ENCODE measurements at regions not wholly inside any gene's neighbourhood (a gene's known extent, or its start where the extent isn't known, plus 50 kb on each side); places are given as distances from the start of the nearest gene placed in this dataset.
A peak's percentile ranks its signal among the peaks of the same experiment; 100 is the strongest.

GRCh38 chr1:87190402-87190801 is 138.3 kb upstream of the LMO4 start:
- CTCF ChIA-PET: no interaction called here
- Histone ChIP-seq H3K9me2 (ENCODE audit: insufficient read depth) (no peaks in the 10 kb centered on the region), H3K27me3 (ENCODE audit: insufficient read depth, low read depth) (no peaks in the 10 kb centered on the region), H3K4me3 (no peak overlapping the region), H3F3A (ENCODE audit: insufficient read depth, low read depth) (no peaks in the 10 kb centered on the region), H3K27ac (no peak overlapping the region), H3K79me2 (ENCODE audit: low read depth) (no peaks in the 10 kb centered on the region), H3K9me3 (ENCODE audit: insufficient read depth, low read depth) (peaks cover 7% of the 10 kb centered on the region), H3K36me3 (ENCODE audit: low read depth) (no peaks in the 10 kb centered on the region), H3K4me1 (replicated peaks; ENCODE audit: insufficient read depth) (no peaks in the 10 kb centered on the region), H3K4me2 (no peak overlapping the region), H4K20me1 (ENCODE audit: insufficient read depth) (no peaks in the 10 kb centered on the region), H2AFZ (no peak overlapping the region)
- TF ChIP-seq EZH2 (IDR thresholded peaks at IDR 0.05; ENCODE audit: low read depth): no peak
- TF ChIP-seq, protein P1, sequence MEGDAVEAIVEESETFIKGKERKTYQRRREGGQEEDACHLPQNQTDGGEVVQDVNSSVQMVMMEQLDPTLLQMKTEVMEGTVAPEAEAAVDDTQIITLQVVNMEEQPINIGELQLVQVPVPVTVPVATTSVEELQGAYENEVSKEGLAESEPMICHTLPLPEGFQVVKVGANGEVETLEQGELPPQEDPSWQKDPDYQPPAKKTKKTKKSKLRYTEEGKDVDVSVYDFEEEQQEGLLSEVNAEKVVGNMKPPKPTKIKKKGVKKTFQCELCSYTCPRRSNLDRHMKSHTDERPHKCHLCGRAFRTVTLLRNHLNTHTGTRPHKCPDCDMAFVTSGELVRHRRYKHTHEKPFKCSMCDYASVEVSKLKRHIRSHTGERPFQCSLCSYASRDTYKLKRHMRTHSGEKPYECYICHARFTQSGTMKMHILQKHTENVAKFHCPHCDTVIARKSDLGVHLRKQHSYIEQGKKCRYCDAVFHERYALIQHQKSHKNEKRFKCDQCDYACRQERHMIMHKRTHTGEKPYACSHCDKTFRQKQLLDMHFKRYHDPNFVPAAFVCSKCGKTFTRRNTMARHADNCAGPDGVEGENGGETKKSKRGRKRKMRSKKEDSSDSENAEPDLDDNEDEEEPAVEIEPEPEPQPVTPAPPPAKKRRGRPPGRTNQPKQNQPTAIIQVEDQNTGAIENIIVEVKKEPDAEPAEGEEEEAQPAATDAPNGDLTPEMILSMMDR (conservative IDR thresholded peaks at IDR 0.05): no peak
- POLR2A ChIA-PET (ENCODE audit: unreplicated experiment): no interaction called here
- no peak for DNase-seq
- BruUV-seq (replicated peaks): no TSS peak
- intact Hi-C loops (cut with micrococcal nuclease; ENCODE audit: unreplicated experiment): no loop called here

DNA sequence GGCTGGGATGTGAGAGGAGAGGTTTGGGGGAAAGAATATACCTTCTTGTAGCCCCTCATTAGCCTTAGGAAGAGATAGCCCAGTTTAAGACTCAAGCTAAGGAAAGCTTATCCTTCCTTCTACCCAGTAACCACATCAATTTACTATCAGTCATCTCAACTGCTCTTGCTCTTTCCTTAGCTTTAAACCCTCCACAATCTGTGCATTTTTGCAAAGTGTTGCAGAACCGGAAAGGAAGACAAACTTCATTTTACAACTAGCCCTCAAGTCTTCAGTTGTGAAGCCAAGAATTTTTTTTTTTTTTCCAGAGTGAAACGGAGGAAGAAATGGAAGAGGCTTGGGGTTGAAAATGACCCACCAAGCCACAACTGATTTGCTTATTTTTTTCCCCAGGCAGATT is 137.0 kb upstream of the LMO4 start:
- H2AFZ ChIP-seq: no peak overlapping the region
- DNase-seq: no peak
- H3F3A ChIP-seq (ENCODE audit: insufficient read depth, low read depth): no peaks in the 10 kb centered on the region
- BruUV-seq (replicated peaks): no TSS peak
- H4K20me1 ChIP-seq (ENCODE audit: insufficient read depth): no peaks in the 10 kb centered on the region
- no peaks in the 10 kb centered on the region for H3K4me1 ChIP-seq (replicated peaks; ENCODE audit: insufficient read depth)
- H3K79me2 ChIP-seq (ENCODE audit: low read depth): no peaks in the 10 kb centered on the region
- ChIA-PET POLR2A (ENCODE audit: unreplicated experiment) (no interaction called here), CTCF (interaction anchor here (0.7 kb wide), 1 partner anchor 88 kb away, joined by 4 read pairs; no protein-coding TSS in a partner anchor)
- intact Hi-C loops (cut with micrococcal nuclease; ENCODE audit: unreplicated experiment): no loop called here
- no peaks in the 10 kb centered on the region for H3K36me3 ChIP-seq (ENCODE audit: low read depth)
- TF ChIP-seq, protein P1 (conservative IDR thresholded peaks at IDR 0.05): no peak
- TF ChIP-seq EZH2 (IDR thresholded peaks at IDR 0.05; ENCODE audit: low read depth): no peak
- peaks cover 9% of the 10 kb centered on the region; the same call in 1 of the 2 replicates for H3K9me3 ChIP-seq (ENCODE audit: insufficient read depth, low read depth)
- no peaks in the 10 kb centered on the region for H3K9me2 ChIP-seq (ENCODE audit: insufficient read depth)
- H3K27ac ChIP-seq: no peak overlapping the region
- H3K27me3 ChIP-seq (ENCODE audit: insufficient read depth, low read depth): no peaks in the 10 kb centered on the region
- no peak overlapping the region for H3K4me3 ChIP-seq
- no peak overlapping the region for H3K4me2 ChIP-seq

DNA sequence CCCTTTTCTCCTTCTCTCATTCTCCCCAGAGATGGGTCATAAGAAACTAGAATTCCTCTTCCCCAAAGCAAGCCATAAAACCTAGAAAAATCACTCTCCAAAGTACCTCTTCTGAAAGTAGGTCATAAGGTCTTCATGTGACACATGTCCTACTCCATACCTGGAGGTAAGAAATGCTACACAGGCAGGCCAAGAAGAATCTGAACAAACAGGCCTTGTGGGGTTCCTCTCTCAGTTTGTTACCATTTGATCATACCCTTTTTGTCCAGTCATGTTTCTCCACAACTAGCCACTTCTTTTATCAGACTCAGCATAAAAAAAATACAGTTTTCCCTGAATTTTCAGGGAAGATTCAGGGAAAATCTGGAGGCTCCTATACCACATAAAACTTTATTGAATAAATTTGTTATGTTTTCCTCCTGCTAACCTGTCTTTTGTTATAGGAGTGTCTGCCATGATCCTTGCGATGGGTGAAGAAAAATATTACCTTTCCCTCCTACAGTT is 134.4 kb upstream of the LMO4 start:
- Histone ChIP-seq H2AFZ (peak overlapping the region; percentile 49; the same call in 1 of the 2 replicates), H3K4me1 (replicated peaks; ENCODE audit: insufficient read depth) (no peaks in the 10 kb centered on the region), H3F3A (ENCODE audit: insufficient read depth, low read depth) (no peaks in the 10 kb centered on the region), H3K27me3 (ENCODE audit: insufficient read depth, low read depth) (no peaks in the 10 kb centered on the region), H3K36me3 (ENCODE audit: low read depth) (no peaks in the 10 kb centered on the region), H3K27ac (no peak overlapping the region), H3K9me2 (ENCODE audit: insufficient read depth) (no peaks in the 10 kb centered on the region), H3K79me2 (ENCODE audit: low read depth) (no peaks in the 10 kb centered on the region), H3K9me3 (ENCODE audit: insufficient read depth, low read depth) (peaks cover 9% of the 10 kb centered on the region; the same call in 1 of the 2 replicates), H3K4me2 (no peak overlapping the region), H4K20me1 (ENCODE audit: insufficient read depth) (no peaks in the 10 kb centered on the region), H3K4me3 (no peak overlapping the region)
- intact Hi-C loops (cut with micrococcal nuclease; ENCODE audit: unreplicated experiment): no loop called here
- CTCF ChIA-PET: interaction anchor here (0.6 kb wide), 1 partner anchor 35 kb away, joined by 3 read pairs; no protein-coding TSS in a partner anchor
- TF ChIP-seq, protein P1 (conservative IDR thresholded peaks at IDR 0.05): no peak
- no peak for TF ChIP-seq EZH2 (IDR thresholded peaks at IDR 0.05; ENCODE audit: low read depth)
- no peak for DNase-seq
- no TSS peak for BruUV-seq (replicated peaks)
- POLR2A ChIA-PET (ENCODE audit: unreplicated experiment): no interaction called here
